Body of pancreas (tissue), 4 donors: ENCODE measurements at regions not wholly inside any gene's neighbourhood (a gene's known extent, or its start where the extent isn't known, plus 50 kb on each side); places are given as distances from the start of the nearest gene placed in this dataset.

Experiments
- POLR2A ChIP-seq, 3 donors: fragments of 450-650 bp; IDR thresholded peaks; one replicate each; pipeline ENCODE4 v1.6.1; 2016; ENCODE audit warnings: antibody characterized with exemption in 3 of 3, mild to moderate bottlenecking in 2 of 3
- TF ChIP-seq, protein P1 (sequence below), 7 experiments: fragments of 450-650 bp in 4 of 7; fragments of 200-600 bp in 3 of 7; sonication (generic) in 3 of 7; IDR thresholded peaks; one replicate each; pipeline ENCODE4 v1.5.1; 2016 to 2019; ENCODE audit warnings: antibody characterized with exemption in 7 of 7

DNA sequence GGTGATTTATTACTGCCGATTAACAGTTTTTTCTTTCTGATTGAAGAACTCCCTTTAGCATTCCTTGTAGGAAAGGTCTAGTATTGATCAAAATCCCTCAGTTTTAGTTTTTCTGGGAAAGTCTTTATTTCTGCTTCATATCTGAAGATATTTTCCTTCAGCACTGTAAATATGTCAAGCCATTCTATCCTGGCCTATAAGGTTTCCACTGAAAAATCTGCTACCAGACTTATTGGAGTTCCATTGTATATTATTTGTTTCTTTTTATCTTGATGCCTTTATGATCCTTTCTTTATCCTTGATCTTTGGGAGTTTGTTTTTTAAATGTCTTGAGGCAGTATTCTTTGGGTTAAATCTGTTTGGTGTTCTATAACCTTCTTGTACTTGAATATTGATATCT, 55.0 kb upstream of the TMTC1 start:
- TF ChIP-seq POLR2A (IDR thresholded peaks at IDR 0.05): no peak
- TF ChIP-seq, protein P1, sequence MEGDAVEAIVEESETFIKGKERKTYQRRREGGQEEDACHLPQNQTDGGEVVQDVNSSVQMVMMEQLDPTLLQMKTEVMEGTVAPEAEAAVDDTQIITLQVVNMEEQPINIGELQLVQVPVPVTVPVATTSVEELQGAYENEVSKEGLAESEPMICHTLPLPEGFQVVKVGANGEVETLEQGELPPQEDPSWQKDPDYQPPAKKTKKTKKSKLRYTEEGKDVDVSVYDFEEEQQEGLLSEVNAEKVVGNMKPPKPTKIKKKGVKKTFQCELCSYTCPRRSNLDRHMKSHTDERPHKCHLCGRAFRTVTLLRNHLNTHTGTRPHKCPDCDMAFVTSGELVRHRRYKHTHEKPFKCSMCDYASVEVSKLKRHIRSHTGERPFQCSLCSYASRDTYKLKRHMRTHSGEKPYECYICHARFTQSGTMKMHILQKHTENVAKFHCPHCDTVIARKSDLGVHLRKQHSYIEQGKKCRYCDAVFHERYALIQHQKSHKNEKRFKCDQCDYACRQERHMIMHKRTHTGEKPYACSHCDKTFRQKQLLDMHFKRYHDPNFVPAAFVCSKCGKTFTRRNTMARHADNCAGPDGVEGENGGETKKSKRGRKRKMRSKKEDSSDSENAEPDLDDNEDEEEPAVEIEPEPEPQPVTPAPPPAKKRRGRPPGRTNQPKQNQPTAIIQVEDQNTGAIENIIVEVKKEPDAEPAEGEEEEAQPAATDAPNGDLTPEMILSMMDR (IDR thresholded peaks at IDR 0.05): no peak
